ENCODE measurements at regions not wholly inside any gene's neighbourhood (a gene's known extent, or its start where the extent isn't known, plus 50 kb on each side); places are given as distances from the start of the nearest gene placed in this dataset.
A peak's percentile ranks its signal among the peaks of the same experiment; 100 is the strongest.
"Not testable (repeated sequence)": the region's sequence is repeated elsewhere in the genome, so short reads cannot be mapped to it uniquely, and the experiment has no call there.

DNA sequence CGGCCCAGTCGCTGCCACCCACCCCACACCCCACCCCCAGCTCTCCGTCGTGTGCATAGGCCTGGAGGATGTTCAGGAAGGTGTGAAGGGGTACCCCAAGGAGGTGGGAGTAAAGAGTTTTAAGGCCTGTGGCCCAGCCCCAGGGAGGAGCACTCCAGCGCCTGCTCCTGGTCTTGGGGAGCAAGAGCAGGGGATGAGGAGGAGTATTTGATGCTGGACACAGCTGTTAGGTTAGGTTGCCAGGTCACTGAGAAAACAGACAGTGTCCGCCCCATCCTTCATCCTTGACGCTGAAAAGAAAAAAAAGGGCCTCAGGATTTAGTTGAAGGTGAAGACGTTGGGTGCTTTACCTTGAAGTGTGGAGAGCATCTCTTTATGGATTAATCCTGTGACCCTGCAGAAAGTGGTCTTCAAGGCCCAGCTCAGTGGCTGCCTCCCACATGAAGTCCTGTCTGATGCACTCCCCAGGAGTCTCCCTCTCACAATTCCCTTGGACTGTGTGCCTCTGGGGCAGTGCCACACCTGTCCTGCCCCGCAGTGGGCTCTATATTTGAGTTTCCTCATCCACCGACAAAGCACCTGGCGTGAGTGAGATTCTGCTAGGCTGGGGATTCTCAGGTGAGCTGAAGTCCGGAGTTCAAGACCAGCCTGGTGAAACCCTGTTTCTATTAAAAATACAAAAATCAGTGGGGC is 101.8 kb downstream of the SPRY4 start:
- DNase-seq (no peak), ATAC-seq (no peak)
- intact Hi-C loops (cut with DNase I) = no loop called here

DNA sequence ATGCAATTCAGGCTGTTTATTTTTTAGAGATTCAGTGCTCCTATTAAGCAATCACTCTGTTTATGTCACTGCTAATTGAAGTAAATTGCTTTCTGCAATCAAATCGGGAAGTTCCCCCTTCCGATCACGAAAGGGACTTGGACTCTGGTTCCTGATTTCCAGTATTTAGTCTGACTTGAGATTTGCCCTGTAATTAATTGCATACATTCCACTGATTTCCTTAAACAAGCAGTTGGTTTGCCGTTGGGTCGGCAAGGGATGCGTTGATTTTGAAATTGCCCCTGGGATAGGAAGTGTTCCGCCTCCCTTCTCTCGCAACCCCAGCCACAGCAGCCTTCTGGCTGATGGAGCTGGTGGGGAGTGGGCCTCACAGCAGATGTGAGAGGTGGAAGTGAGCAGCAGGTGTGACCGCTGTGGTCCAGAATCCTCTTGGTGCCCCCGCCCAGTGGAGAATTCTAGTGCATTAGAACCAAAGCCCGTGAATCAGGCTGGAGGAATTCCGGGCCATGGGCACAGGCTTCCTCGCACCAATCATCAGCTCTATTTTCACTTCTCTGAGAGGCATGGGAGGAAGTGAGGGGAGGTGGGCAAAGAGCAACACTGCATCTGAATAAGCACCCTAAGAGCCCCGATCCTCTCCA is 102.5 kb downstream of the SPRY4 start:
- ATAC-seq = no peak

DNA sequence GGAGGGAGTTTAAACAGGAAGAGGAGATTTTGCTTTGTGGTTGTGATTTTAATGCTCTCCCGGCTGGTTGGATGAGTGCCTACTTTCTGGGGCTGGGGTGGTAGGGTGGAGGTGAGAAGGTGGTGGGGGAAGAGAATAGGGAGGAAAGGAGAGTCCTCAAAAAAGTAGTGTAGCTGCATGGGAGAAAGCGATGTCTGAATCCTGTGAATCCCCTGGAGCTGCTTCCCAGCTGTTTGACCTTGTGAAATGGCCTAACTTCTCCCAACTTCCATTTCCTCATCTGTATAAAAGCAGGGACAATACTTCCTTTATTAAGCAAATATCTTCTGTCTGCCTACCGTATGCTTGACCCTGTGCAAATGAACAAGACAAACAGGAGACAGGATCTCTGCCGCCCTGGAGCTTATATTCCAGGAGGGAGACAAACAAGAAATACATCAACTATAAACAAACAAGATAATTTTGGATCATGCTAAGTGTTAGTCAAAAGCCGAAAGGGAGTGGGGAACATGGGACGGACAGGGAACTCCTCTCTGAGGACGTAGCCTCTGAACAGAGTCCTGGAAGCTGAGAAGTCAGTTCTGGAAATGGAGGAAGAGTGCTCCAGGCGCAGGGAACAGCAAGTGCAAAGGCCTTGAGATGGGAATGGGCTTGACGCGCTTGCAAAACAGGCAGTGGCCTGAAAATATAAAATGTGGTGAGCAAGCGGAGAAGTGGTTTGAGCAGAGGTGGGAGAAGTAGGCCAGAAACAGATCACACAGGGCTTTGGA is 103.5 kb downstream of the SPRY4 start:
- intact Hi-C loops (cut with DNase I) = no loop called here
- DNase-seq (no peak), ATAC-seq (no peak)

More for the DNA sequence above, 102.5 kb downstream of the SPRY4 start:
- intact Hi-C loops (cut with DNase I) = no loop called here
- no peak for DNase-seq

DNA sequence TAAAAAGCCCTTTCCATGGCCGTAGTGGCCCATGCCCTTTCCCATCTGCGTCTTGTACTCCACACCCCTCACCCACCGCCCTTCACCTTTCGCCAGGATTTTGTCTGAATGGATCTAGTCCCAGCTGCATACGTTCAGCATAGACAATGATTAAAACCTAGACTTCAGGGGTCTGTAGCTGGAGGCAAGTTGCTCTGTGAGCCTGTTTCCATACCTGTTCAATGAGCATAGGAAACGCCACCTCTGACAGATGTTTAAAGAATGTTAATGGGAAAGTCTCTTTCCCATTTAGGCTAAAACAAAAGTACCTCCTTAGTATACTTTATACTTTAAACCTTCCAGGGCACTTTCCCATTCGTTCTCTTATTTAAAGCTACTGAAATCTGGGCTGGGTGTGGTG is 105.7 kb downstream of the SPRY4 start:
- DNase-seq (no peak), ATAC-seq (no peak)
- intact Hi-C loops (cut with DNase I) = no loop called here

DNA sequence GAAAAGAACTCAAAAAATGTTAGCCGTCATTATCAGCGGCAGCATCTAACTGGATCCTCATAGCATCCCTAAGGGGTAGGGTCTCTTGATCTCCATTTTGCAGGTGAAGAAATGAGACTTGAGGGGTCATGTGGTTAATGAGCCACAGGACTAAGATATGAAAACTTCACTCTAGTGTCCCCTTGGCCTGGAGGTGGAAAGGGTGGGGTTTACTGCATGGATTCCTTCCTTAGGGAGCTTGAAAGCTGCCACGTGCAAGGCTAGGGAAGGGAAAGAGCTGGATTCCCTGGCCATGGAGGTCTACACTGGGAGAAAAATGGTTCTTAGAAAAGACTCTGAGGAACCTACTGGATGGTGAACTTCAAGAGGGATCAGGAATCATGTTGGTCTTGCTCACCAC is 107.9 kb downstream of the SPRY4 start:
- ATAC-seq (no peak), DNase-seq (no peak)
- intact Hi-C loops (cut with DNase I) = no loop called here

DNA sequence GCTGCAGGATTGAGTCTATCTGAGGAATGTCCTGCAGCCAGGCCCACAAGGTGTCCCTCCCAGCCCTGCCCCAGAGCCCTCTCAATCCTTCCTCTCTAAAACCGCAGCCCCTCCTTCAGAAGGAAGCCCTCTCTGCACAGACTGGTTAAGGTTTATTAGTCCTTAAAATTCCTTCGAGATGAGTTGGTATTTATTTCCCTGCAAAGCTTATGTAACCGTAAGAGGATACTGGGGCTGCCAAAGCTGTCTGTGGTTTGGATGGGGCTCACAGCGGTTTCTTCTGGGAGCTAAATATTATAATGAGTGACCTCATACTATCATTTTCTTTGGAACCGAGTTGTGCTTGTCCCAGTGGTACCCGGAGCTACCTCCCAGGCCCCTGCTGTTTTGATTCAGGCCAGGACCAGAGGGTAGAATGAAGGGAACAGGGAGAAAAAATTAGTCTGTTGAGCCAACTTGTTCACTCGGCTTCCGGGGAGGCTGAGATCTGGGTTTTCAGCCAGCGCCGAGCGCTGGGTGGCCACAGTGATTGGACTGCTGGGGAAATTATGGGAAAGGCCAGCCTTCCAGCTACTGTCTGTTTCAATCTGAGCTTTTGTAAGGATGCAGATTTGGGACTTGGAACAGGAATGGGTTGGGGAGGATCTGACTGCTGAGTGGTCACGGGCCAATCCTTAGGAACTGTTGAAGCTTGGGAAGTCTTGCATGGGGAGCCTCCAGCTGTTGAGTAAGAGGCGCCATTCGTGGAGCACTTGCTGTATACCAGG is 107.5 kb downstream of the NDFIP1 start:
- intact Hi-C loops (cut with DNase I) = no loop called here
- DNase-seq (peak; percentile 65), ATAC-seq (peak; percentile 91 to 94)

DNA sequence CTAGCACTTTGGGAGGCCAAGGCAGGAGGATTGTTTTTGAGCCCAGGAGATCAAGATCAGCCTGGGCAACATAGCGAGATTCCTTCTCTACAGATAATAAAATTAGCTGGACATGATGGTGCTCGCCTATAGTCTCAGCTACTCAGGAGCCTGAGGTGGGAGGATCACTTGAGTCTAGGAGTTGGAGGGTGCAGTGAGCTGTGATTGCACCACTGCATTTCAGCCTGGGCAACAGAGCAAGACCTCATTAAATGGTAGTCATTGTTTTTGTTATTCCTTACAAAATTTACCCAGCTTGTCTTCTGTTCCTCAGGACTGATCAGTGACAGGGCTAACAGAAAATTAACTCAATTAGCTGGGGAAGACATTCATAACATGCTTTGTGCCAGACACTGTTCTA is 104.5 kb downstream of the NDFIP1 start:
- intact Hi-C loops (cut with DNase I) = no loop called here
- DNase-seq = no peak
- ATAC-seq = no peak

DNA sequence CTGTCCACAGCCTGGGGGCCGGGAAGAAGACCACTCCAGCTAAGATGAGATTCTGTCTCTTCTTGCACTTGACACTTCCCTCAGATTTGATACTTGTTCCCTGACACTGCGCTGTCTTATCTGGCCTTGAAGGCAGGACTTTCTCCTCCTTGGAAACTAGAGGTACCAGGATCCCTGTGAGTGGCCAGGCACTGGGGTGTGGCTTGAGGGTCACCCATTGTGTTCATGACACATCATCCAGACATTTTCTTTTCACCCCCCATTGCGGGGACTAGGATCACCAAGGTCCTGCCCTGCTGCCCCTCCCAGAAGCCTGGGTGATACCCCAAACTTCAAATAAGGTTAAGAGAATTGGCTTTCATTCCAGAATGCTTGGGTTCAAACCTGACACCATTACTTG is 103.3 kb downstream of the NDFIP1 start:
- ATAC-seq (no peak), DNase-seq (no peak)
- intact Hi-C loops (cut with DNase I) = no loop called here

DNA sequence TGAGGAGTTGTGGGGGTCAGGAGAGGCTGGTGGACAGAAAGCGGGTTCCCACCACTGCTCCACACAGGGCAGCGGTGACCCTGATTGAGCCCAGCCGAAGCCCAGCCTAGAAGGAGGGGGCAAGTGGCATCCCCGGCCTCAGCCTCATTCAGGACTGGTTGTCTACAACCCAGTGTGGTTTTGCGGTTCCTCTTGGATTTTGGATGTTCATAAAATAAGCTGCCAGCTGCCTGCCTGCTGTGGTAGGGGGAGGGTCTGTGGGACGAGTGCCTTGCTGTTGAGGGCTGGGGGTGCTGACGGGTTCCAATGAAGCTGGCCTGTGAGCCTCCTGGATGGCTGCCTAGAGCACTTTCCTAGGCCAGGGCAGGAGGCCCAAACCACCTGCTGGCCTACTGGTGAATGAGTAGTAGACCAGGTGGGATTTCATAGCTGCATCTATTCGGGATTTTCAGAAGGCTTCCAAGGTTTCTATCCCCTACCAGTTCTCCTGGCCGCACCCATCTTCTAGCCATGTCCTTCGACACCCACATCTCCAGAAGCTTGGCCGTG is 102.4 kb downstream of the NDFIP1 start:
- no peak for DNase-seq
- intact Hi-C loops (cut with DNase I) = no loop called here
- ATAC-seq = no peak

DNA sequence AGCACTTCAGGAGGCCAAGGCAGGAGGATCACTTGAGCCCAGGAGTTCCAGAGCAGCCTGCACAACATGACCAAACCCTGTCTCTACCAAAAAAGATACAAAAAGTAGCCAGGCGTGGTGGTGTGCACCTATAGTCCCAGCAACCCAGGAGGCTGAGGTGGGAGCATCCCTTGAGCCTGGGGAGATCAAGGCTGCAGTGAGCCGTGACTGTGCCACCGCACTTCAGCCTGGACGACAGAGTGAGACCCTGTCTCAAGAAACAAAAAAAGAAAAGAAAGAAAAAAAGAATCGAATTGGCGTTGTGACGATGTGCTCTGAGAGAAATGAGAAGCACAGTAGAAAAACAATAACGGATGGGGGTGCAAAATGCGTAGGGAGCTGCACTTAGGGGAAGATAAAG is 101.4 kb downstream of the NDFIP1 start:
- DNase-seq (no peak), ATAC-seq (no peak)
- intact Hi-C loops (cut with DNase I) = no loop called here

DNA sequence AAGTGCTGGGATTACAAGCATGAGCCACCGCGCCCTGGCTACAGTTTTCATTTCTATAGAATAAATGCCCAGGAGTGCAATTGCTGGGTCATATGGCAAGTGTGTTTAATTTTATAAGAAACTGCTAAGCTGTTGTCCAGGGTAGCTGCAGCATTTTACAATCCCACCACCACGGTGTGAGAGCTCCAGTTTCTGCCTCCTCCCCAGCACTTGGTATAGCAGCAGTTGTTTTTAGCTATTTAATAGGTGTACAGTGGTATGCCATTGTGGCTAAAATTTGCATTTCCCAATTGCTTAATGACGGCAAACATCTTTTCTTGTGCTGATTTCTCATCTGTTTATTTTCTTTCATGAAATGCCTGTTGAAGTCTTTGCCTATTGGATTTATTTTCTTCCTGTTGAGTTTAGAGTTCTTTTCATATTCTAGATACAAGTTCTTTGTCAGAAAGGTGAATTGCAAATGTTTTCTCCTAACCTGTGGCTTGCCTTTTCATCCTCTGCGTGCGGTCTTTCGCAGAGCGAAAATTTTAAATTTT is 100.3 kb downstream of the NDFIP1 start:
- no peak for DNase-seq
- ATAC-seq = no peak
- intact Hi-C loops (cut with DNase I) = no loop called here

DNA sequence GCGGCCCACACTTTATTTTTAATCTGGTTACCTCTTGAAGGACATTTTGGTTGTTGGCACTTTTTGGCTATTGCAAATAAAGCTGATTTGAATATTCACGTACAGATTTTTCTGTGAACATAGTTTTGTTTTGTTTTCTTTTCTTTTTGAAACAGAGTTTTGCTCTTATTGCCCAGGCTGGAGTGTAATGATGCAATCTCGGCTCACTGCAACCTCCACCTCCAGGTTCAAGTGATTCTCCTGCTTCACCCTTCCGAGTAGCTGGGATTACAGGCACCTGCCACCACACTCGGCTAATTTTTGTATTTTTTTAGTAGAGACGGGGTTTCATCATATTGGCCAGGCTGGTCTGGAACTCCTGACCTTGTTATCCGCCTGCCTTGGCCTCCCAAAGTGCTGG is 99.7 kb downstream of the NDFIP1 start:
- ATAC-seq; DNase-seq; intact Hi-C loops (cut with DNase I): not testable (repeated sequence)

DNA sequence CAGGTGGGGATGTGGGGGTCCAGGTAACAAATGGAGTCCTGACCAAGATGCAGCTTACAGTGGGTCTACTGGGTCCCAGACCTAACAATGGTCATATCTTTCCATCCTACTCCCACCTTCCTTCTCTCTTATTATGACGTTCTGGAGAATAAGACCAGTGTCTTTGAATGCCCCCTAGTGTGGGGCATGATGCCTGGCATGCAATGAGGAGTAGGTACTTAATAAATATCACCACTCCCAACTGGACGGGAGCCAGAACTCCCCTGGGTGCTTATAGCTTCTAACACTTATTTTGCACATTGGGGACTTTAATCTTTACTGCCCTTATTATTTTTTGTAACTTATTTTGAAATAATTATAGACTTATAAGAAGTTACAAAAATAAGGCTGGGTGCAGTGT is 98.2 kb downstream of the NDFIP1 start:
- ATAC-seq (no peak), DNase-seq (no peak)
- intact Hi-C loops (cut with DNase I) = no loop called here

DNA sequence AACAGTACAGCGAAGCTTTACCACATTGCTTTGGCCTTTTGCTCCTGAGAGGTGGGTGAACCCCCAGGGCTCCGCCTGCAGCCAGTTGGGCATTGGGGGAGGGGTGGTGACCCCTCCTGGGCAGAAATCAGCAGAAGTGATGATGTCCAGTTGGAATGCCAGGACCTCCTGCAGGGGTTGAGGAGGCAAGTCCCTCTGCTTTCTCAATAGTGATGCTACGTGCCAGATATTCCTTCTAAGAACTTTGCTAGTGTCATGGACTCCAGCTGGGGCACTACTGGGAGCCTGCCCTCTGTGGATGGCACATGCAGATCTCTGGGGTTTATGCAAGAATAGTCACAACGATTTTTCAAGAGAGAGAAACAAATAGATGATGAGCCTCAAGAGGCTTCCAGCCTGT is 95.6 kb downstream of the NDFIP1 start:
- intact Hi-C loops (cut with DNase I) = no loop called here
- no peak for DNase-seq
- peak in 1 of 2 donors; percentile 63 for ATAC-seq
